Activated CD8-positive, alpha-beta memory T cell treated with anti-CD3 and anti-CD28 coated beads, Interleukin-2, amount 10 ng/mL, durations not matched to agents 7 days and 5 days (primary cell): ENCODE measurements at regions not wholly inside any gene's neighbourhood (a gene's known extent, or its start where the extent isn't known, plus 50 kb on each side); places are given as distances from the start of the nearest gene placed in this dataset.
"Not testable (repeated sequence)": the region's sequence is repeated elsewhere in the genome, so short reads cannot be mapped to it uniquely, and the experiment has no call there.

Source experiments
- ATAC-seq: fragments of 150-1000 bp; cut with Tn5 transposase; one replicate; pipeline ENCODE4 v1.10.0; 2021; ENCODE audit warnings: moderate library complexity
- CTCF ChIA-PET: fragments of 350-600 bp; sonication (Branson Sonifier 250); formaldehyde crosslinking; loops from one replicate; lab custom pipeline; 2021; ENCODE audit warnings: antibody characterized with exemption; lab: Charles Lee
- DNase-seq: peaks from one replicate; pipeline ENCODE4 v3.0.0-alpha.2; 2020
- H3K27ac Mint-ChIP-seq: one replicate; pipeline ENCODE4 v1.8.0; 2021; ENCODE audit warnings: mild to moderate bottlenecking, mixed read lengths
- H3K27me3 Mint-ChIP-seq: one replicate; pipeline ENCODE4 v1.8.0; 2021; ENCODE audit warnings: mixed read lengths
- H3K36me3 Mint-ChIP-seq: one replicate; pipeline ENCODE4 v1.8.0; 2021; ENCODE audit warnings: mild to moderate bottlenecking, mixed read lengths
- H3K4me1 Mint-ChIP-seq: one replicate; pipeline ENCODE4 v1.8.0; 2021; ENCODE audit warnings: mixed read lengths
- H3K4me3 Mint-ChIP-seq: one replicate; pipeline ENCODE4 v1.8.0; 2021; ENCODE audit warnings: mild to moderate bottlenecking, moderate library complexity, mixed read lengths
- H3K9me3 Mint-ChIP-seq: one replicate; pipeline ENCODE4 v1.8.0; 2022; ENCODE audit warnings: low read depth, mixed read lengths

- Mint-ChIP-seq H3K4me3 (no peak overlapping the region), H3K27me3 (no peaks in the 10 kb centered on the region), H3K27ac (no peak overlapping the region), H3K36me3 (no peaks in the 10 kb centered on the region), H3K4me1 (no peaks in the 10 kb centered on the region), H3K9me3 (no peaks in the 10 kb centered on the region)
- DNase-seq (no peak), ATAC-seq (no peak)
- CTCF ChIA-PET = no interaction called here
Measured at GRCh38 chr13:21871919-21872318, 201.0 kb downstream of the FGF9 start.

DNA sequence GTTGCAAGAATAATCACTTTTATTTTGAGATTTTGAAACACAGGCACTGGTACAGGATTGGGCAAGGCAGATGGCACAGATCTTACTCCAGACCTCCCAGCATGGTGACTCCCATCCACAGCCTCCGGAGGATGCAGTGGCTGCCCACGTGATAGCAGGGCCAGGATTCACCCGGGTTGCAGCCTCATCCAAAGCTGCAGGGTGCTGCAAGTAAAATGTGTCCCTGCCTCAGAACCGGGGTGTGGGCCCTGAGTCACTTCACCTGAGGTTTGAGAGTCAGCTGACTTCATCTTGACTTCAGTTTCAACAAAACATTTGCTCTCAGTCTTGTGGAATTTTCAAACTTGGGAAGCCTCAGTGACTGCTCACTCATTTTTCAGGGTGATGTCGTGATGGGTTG lies 201.9 kb downstream of the FGF9 start:
- Mint-ChIP-seq H3K27ac (no peak overlapping the region), H3K4me3 (no peak overlapping the region), H3K36me3 (no peaks in the 10 kb centered on the region), H3K9me3 (no peaks in the 10 kb centered on the region), H3K4me1 (no peaks in the 10 kb centered on the region), H3K27me3 (no peaks in the 10 kb centered on the region)
- DNase-seq = no peak
- CTCF ChIA-PET = no interaction called here
- ATAC-seq = no peak

- ATAC-seq (no peak), DNase-seq (no peak)
- H3K36me3 Mint-ChIP-seq = no peaks in the 10 kb centered on the region
- H3K4me1 Mint-ChIP-seq = no peaks in the 10 kb centered on the region
- CTCF ChIA-PET = no interaction called here
- no peaks in the 10 kb centered on the region for H3K27me3 Mint-ChIP-seq
- H3K27ac Mint-ChIP-seq = no peak overlapping the region
- no peaks in the 10 kb centered on the region for H3K9me3 Mint-ChIP-seq
- H3K4me3 Mint-ChIP-seq = no peak overlapping the region
Measured at GRCh38 chr13:21875116-21875515, 204.2 kb downstream of the FGF9 start.

- no peaks in the 10 kb centered on the region for H3K36me3 Mint-ChIP-seq
- no peaks in the 10 kb centered on the region for H3K27me3 Mint-ChIP-seq
- CTCF ChIA-PET = interaction anchor here (0.9 kb wide), 1 partner anchor 13 kb away, joined by 3 read pairs; no protein-coding TSS in a partner anchor
- no peak for DNase-seq
- ATAC-seq = no peak
- H3K4me1 Mint-ChIP-seq = no peaks in the 10 kb centered on the region
- H3K27ac Mint-ChIP-seq = no peak overlapping the region
- no peak overlapping the region for H3K4me3 Mint-ChIP-seq
- no peaks in the 10 kb centered on the region for H3K9me3 Mint-ChIP-seq
Measured at GRCh38 chr13:21879263-21879914, 208.5 kb downstream of the FGF9 start.

DNA sequence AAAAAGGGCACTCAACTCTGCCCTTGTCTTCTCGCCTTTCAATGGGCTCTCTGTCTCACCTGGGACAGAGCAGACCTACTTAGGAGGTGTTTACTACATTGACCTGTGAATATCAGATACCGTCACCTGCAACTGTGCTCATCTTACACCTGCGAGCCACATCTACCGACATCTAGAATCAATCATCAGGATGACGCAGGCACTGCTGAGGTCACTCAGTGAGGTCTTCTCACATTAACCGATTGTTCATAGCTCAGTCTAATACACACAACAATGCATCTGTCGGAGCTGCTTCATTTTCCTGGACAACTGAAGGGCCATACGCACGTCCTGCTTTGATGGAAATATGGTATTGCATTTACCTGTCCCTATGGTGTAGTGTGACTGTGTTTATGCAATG lies 211.9 kb downstream of the FGF9 start:
- no peaks in the 10 kb centered on the region for H3K27me3 Mint-ChIP-seq
- peaks cover 8% of the 10 kb centered on the region for H3K4me1 Mint-ChIP-seq
- CTCF ChIA-PET = no interaction called here
- ATAC-seq (no peak), DNase-seq (no peak)
- H3K27ac Mint-ChIP-seq = no peak overlapping the region
- H3K4me3 Mint-ChIP-seq = no peak overlapping the region
- H3K9me3 Mint-ChIP-seq = no peaks in the 10 kb centered on the region
- no peaks in the 10 kb centered on the region for H3K36me3 Mint-ChIP-seq

DNA sequence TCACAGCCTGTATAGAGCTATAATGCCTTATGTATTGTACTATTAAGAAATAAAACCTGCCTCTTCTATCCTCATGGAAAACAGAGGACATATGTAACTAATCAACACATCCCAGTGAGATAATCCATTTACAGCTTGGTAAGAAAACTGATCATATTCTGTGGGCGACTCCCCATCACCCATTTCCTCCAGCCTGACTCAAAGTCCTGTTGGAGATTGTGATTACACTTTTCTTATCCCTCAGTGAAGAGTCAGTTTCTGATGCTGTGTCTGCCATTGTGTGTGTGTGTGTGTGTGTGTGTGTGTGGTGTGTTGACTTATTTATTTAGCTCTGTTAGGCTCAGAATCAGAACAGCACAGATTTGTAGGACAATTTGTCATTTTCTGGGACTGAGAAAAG lies 212.8 kb downstream of the FGF9 start:
- Mint-ChIP-seq H3K36me3 (no peaks in the 10 kb centered on the region), H3K27ac (no peak overlapping the region), H3K9me3 (no peaks in the 10 kb centered on the region), H3K4me3 (no peak overlapping the region), H3K27me3 (no peaks in the 10 kb centered on the region), H3K4me1 (peaks cover 8% of the 10 kb centered on the region)
- DNase-seq (no peak), ATAC-seq (no peak)
- CTCF ChIA-PET = no interaction called here

GRCh38 chr13:21884299-21884909 lies 213.5 kb downstream of the FGF9 start:
- Mint-ChIP-seq H3K27ac (no peak overlapping the region), H3K9me3 (no peaks in the 10 kb centered on the region), H3K4me3 (no peak overlapping the region), H3K4me1 (peaks cover 8% of the 10 kb centered on the region), H3K36me3 (no peaks in the 10 kb centered on the region), H3K27me3 (no peaks in the 10 kb centered on the region)
- no peak for ATAC-seq
- no peak for DNase-seq
- CTCF ChIA-PET = no interaction called here

DNA sequence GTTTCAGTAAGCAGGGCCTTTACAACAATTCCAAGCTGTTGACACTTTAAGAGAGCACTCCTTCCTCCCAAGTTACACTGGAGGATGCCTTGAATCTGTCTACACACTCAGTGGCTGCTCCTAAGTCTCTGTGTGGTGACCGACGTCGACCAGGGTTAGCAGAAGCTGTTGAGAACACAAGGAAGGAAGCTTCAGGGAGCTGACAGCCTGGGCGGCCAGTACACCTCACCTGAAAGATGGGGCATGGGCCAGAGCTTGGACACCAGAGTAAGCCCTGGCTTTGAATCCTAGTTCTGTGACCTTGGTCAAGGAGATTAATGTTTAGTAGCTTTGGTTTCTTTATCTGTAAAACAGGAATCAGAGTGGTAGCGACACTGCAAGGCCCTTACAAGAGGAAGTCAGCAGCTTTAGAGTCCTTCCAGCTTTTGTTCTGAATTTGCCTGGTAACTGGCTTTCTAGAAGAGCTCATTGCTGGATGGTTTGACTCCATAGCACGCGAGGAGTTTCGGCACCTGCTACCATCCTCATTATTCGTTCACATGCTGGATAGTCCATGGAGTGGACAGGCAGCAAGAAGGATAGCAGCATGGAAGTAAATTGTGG lies 214.2 kb downstream of the FGF9 start:
- DNase-seq (no peak), ATAC-seq (peak; percentile 47)
- Mint-ChIP-seq H3K27me3 (no peaks in the 10 kb centered on the region), H3K9me3 (no peaks in the 10 kb centered on the region), H3K27ac (peak overlapping the region; percentile 75), H3K36me3 (no peaks in the 10 kb centered on the region), H3K4me3 (no peak overlapping the region), H3K4me1 (peaks cover 8% of the 10 kb centered on the region)
- CTCF ChIA-PET = no interaction called here

DNA sequence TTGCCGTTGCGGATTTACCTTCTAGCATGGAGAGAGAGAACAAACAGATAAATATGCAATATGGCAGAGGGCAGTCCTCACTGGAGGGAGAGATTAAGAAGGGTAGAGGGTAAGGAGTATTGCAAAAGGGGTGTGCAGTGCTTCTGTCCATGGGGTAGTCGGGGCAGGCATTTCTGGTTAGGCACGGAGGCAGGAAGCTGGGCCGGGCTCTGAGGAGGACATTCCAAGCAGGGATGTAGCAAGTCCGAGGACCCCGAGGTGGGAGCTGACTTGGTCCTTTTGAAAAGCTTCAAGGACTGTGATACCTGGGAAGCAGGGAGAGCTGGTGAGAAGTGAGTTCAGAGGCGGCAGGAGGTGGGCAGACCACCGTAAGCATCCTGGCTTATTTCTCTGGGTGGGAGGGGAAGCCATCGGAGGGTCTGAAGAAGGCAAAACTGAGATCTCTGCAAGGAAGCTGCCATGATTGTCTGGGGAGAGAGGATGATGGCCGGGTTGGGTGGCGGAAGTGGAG lies 214.9 kb downstream of the FGF9 start:
- H3K27me3 Mint-ChIP-seq = no peaks in the 10 kb centered on the region

GRCh38 chr13:21889651-21890050 lies 218.8 kb downstream of the FGF9 start:
- Mint-ChIP-seq H3K9me3 (no peaks in the 10 kb centered on the region), H3K4me3 (no peak overlapping the region), H3K36me3 (no peaks in the 10 kb centered on the region), H3K27me3 (no peaks in the 10 kb centered on the region), H3K27ac (no peak overlapping the region), H3K4me1 (peaks cover 8% of the 10 kb centered on the region)
- CTCF ChIA-PET = no interaction called here
- DNase-seq = no peak
- no peak for ATAC-seq

More for the DNA sequence above, 214.9 kb downstream of the FGF9 start:
- Mint-ChIP-seq H3K27ac (no peak overlapping the region), H3K9me3 (no peaks in the 10 kb centered on the region), H3K4me1 (peaks cover 8% of the 10 kb centered on the region), H3K4me3 (no peak overlapping the region), H3K36me3 (no peaks in the 10 kb centered on the region)
- DNase-seq = no peak
- no peak for ATAC-seq
- CTCF ChIA-PET = no interaction called here

GRCh38 chr13:21890220-21890619 lies 219.3 kb downstream of the FGF9 start:
- H3K4me1 Mint-ChIP-seq, H3K36me3 Mint-ChIP-seq, H3K4me3 Mint-ChIP-seq, H3K9me3 Mint-ChIP-seq, ATAC-seq, DNase-seq, H3K27ac Mint-ChIP-seq, H3K27me3 Mint-ChIP-seq, CTCF ChIA-PET: not testable (repeated sequence)

GRCh38 chr13:21894091-21894490 lies 223.2 kb downstream of the FGF9 start:
- H3K27me3 Mint-ChIP-seq = no peaks in the 10 kb centered on the region
- ATAC-seq (no peak), DNase-seq (no peak)
- H3K4me1 Mint-ChIP-seq = no peaks in the 10 kb centered on the region
- H3K4me3 Mint-ChIP-seq = no peak overlapping the region
- H3K36me3 Mint-ChIP-seq = no peaks in the 10 kb centered on the region
- H3K27ac Mint-ChIP-seq = no peak overlapping the region
- CTCF ChIA-PET = no interaction called here
- H3K9me3 Mint-ChIP-seq = no peaks in the 10 kb centered on the region

DNA sequence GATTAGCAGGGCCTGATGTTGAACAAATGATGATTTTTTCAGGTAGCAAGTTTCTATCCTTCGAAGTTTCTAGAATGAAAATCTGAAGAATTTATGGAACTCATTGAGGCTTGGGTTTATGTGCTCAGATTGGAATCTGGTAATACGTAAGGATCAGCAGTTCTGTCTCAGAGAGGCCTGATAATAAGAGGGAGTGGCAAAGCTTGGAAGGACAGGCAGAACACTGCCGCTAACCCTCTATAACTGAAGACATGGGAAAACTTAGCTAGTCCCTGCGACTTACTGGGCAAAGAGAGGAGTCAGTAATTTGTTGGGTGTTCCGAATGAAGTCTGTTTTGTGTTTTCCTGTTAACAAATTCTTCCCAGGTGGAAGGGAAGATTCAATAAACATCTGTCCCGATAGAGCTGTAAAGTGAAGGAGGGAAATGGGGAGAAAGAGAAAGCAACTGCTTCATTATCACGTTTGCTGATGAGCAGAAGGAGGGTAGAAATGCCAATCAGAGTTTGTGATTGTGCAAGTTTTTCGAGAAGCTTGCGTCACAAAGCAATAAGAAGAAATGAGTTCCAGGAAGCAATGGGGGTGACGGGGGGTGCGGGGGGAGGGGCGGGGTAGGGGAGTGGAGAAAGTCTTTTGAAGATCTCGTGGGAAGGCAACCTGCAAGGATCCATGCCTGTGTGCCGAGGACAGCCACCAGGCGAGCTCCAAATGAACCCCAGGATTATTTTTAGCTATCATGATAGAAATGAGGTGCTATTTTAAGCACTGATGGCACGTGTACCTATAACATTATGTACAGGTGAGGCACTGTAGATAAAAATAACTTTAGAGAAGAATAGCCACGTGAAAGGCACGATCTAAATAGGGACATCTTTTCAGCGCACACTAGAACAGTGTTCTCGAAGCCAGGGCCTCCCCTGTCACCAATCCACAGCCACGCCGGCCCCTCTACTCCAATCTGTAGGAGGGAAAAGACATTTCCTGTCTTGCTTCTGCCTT lies 224.1 kb downstream of the FGF9 start:
- ATAC-seq (no peak), DNase-seq (no peak)
- Mint-ChIP-seq H3K36me3 (no peaks in the 10 kb centered on the region), H3K4me3 (no peak overlapping the region), H3K4me1 (no peaks in the 10 kb centered on the region), H3K9me3 (no peaks in the 10 kb centered on the region), H3K27ac (no peak overlapping the region), H3K27me3 (no peaks in the 10 kb centered on the region)
- CTCF ChIA-PET = no interaction called here
